ENCODE measurements at regions not wholly inside any gene's neighbourhood (a gene's known extent, or its start where the extent isn't known, plus 50 kb on each side); places are given as distances from the start of the nearest gene placed in this dataset.

GRCh38 chr9:129406278-129407225, 214.3 kb downstream of the C9orf50 start:
- TF ChIP-seq CTCF (conservative IDR thresholded peaks at IDR 0.05; ENCODE audit: control insufficient read depth, insufficient read depth, low read depth, low read length), result no peak
- H3K4me3 ChIP-seq (ENCODE audit: control insufficient read depth, low read depth, low read length), result no peak overlapping the region
- DNase-seq (ENCODE audit: low read depth), result no peak

GRCh38 chr9:129405827-129406213, 215.1 kb downstream of the C9orf50 start:
- DNase-seq (ENCODE audit: low read depth), result no peak
- TF ChIP-seq CTCF (conservative IDR thresholded peaks at IDR 0.05; ENCODE audit: control insufficient read depth, insufficient read depth, low read depth, low read length), result no peak
- no peak overlapping the region for H3K4me3 ChIP-seq (ENCODE audit: control insufficient read depth, low read depth, low read length)

GRCh38 chr9:129405089-129405826, 215.6 kb downstream of the C9orf50 start:
- no peak overlapping the region for H3K4me3 ChIP-seq (ENCODE audit: control insufficient read depth, low read depth, low read length)
- DNase-seq (ENCODE audit: low read depth), result no peak
- no peak for TF ChIP-seq CTCF (conservative IDR thresholded peaks at IDR 0.05; ENCODE audit: control insufficient read depth, insufficient read depth, low read depth, low read length)

GRCh38 chr9:129404621-129405020, 216.3 kb downstream of the C9orf50 start:
- TF ChIP-seq CTCF (conservative IDR thresholded peaks at IDR 0.05; ENCODE audit: control insufficient read depth, insufficient read depth, low read depth, low read length), result no peak
- H3K4me3 ChIP-seq (ENCODE audit: control insufficient read depth, low read depth, low read length), result no peak overlapping the region
- DNase-seq (ENCODE audit: low read depth), result no peak

GRCh38 chr9:129403779-129404620, 216.9 kb downstream of the C9orf50 start:
- TF ChIP-seq CTCF (conservative IDR thresholded peaks at IDR 0.05; ENCODE audit: control insufficient read depth, insufficient read depth, low read depth, low read length), result no peak
- no peak for DNase-seq (ENCODE audit: low read depth)
- H3K4me3 ChIP-seq (ENCODE audit: control insufficient read depth, low read depth, low read length), result no peak overlapping the region

All from fibroblast of mammary gland (primary cell).